ENCODE measurements at regions not wholly inside any gene's neighbourhood (a gene's known extent, or its start where the extent isn't known, plus 50 kb on each side); places are given as distances from the start of the nearest gene placed in this dataset.

DNA sequence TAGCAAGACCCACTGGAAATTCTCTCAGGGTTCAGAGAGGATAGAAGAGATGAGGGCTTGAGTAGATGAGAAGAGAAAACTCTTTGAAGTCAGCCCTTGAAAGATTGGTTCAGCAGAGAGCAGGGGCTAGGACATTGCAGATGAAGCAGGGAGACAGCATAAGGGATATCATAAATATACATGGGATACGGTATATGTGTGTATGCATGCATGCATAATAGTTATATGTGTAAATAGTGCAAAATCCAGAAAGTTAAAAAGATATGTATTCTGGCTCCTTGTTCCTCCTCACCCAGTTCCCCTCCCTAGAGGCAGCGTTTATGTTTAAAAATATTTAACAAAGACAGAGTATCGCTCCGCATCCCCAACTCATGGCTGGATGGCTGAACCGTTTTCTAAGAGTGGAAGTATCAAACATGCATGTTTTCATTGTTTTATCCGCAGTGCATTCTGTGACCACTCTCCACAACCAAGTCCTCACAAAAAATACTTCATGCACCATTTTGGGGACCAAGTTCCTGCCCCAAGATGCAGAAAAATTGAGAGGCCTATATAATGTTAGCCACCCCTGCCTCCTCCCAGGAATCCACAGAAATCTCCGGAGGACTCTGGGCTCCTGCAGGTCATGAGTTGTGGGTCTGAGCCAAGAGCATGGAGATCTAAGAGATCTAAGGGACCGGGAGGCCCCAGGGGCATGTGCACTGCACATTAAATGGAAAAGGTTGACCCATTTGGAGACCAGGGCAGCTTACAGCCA, 119.5 kb downstream of the MTX3 start:
- DNase-seq: no peak
- no peak for ATAC-seq

GRCh38 chr5:79868163-79868670, 122.8 kb downstream of the MTX3 start:
- no peak for DNase-seq

GRCh38 chr5:79865579-79865978, 125.5 kb downstream of the MTX3 start:
- ATAC-seq: no peak
- DNase-seq: no peak

More at GRCh38 chr5:79868163-79868670, 122.8 kb downstream of the MTX3 start:
- ATAC-seq: no peak

GRCh38 chr5:79864364-79864763, 126.7 kb downstream of the MTX3 start:
- no peak for ATAC-seq
- no peak for DNase-seq

DNA sequence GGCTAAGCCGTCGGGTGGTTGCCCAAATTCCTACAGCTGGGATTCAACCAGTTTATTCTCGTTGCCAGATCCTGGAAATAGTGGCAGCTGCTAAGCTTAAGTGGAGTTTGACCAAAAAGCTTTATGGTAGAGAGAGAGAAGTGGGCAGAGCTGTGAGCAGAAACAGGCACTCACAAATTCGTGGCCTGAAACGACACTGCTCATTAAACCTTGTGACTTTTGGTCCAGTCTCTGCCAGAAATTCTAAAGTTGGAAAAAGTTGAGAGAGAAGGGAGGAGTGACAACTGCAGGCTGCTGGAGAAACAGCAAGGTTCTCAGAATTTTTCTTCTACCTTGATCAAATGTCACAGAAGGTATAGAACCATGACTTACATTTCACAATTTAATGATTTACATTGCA, 131.5 kb downstream of the MTX3 start:
- DNase-seq: no peak
- no peak for ATAC-seq

- no peak for DNase-seq
- ATAC-seq: no peak
Measured at GRCh38 chr5:79858410-79858723, 132.7 kb downstream of the MTX3 start.

DNA sequence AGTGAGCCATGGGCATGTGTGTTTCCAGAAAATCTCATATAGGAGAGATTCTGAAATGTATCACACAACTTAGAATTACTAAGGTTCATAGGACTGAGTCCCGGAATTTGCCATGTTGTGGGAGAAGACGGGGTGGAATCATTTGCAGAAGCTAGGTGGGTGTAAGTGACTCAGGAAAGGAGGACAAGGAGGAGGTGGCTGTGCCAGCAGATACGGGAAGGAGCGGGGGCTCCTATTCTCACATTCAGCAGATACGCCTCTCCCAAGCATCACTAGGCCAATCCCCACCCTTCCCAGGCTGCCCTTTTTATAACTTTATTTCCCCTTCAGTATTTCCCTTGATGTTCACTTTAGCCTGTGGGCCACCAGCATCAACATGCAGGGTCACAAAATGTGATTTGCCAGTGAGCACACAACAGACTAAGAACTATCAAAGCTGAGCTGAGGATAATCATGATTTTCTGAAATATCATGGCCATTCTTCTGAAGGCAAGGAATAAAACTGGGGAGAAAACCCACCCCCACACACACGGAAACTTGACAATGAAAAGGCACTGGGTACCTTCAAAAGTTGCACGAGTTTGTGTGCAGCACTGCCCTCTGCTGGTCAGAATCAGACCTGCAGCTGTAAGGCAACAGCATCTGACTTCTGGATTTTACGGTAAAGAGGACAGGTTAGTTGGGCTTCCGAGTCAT, 133.2 kb downstream of the MTX3 start:
- ATAC-seq: no peak
- DNase-seq: peak; percentile 83

GRCh38 chr5:79856456-79857055, 134.5 kb downstream of the MTX3 start:
- ATAC-seq: no peak
- DNase-seq: no peak

- ATAC-seq (peak; percentile 96), DNase-seq (peak; percentile 43)
Measured at GRCh38 chr5:79853676-79854418, 137.2 kb downstream of the MTX3 start.

- DNase-seq (no peak), ATAC-seq (no peak)
Measured at GRCh38 chr5:79853028-79853427, 138.0 kb downstream of the MTX3 start.

DNA sequence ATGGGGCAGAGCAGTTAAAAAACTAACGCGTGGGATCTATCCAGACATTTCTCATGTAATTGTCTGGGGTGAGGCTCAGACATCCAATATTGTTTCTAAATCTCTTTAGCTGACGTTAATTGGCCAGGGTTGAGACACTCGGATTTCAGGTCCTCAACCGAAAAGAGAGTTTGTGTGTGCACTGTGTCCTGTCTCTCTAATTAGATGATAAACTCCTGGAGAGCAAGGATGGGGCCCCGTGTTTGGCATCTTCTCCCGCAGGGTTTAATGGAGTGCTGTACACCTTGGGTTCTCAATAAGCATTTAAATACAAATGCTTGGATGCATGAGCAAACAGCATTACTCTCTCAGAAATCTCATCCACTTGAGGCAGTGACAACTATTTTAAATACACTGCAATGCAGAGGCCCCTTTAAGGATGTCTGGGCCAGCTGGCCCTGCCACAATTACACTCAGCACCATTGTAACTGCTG, 139.6 kb downstream of the MTX3 start:
- DNase-seq (no peak), ATAC-seq (no peak)

- no peak for DNase-seq
- ATAC-seq: no peak
Measured at GRCh38 chr5:79850941-79851340, 140.1 kb downstream of the MTX3 start.

GRCh38 chr5:79850316-79850822, 140.7 kb downstream of the MTX3 start:
- no peak for ATAC-seq
- DNase-seq: no peak

GRCh38 chr5:79849486-79850315, 141.4 kb downstream of the MTX3 start:
- ATAC-seq (no peak), DNase-seq (no peak)

All from stimulated activated naive CD8-positive, alpha-beta T cell treated with anti-CD3 and anti-CD28 coated beads, Interleukin-15, Interleukin-2, amounts not matched to agents 100 U/mL and 50 U/mL, for 24 hours (primary cell).